ENCODE measurements at regions not wholly inside any gene's neighbourhood (a gene's known extent, or its start where the extent isn't known, plus 50 kb on each side); places are given as distances from the start of the nearest gene placed in this dataset.

GRCh38 chr6:44705596-44705995 is 318.1 kb downstream of the CDC5L start:
- no peak for DNase-seq (ENCODE audit: low read depth, low spot score)

GRCh38 chr6:44706011-44706410 is 318.5 kb downstream of the CDC5L start:
- DNase-seq (ENCODE audit: low read depth, low spot score): no peak

DNA sequence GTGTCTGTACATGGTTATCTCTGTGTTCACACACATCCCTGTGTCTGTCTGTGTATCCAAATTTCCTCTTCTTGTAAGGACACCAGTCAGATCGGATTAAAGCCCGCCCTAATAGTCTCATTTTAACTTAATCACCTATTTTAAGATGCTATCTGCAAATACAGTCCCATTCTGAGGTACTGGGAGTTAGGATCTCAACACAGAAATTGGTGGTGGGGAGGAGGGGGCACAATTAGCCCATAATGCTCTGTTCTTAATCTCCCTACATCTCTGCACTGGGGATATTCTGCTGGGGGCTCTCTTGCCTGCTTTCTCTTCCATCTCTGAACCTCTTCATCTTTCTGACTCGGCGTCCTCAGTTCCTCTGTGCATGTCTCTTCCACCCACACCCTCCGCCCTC is 320.7 kb downstream of the CDC5L start:
- DNase-seq (ENCODE audit: low read depth, low spot score): no peak

- DNase-seq (ENCODE audit: low read depth, low spot score): no peak
Observed at GRCh38 chr6:44712353-44713111, 325.0 kb downstream of the CDC5L start.

DNA sequence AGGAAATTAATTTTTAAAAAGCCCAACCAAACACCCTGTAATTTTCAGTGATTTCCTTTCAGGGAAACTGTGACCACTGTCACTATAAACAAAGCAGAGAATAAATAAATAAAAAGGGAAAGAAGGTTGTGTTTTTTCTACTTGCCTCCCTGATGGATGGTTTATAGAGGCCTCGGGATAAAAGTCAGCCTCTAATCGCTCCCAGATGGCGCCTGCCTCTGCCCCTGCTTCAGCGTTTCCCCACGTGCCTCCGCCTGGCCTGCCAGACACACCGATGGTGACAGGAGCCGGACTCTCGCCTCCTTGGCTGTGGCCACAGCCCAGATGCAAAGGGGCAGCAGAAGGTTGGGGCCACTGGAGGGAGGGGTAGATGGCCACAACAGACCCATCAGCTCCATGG is 327.7 kb downstream of the CDC5L start:
- DNase-seq (ENCODE audit: low read depth, low spot score): no peak

GRCh38 chr6:44715925-44716324 is 328.4 kb downstream of the CDC5L start:
- no peak for DNase-seq (ENCODE audit: low read depth, low spot score)

DNA sequence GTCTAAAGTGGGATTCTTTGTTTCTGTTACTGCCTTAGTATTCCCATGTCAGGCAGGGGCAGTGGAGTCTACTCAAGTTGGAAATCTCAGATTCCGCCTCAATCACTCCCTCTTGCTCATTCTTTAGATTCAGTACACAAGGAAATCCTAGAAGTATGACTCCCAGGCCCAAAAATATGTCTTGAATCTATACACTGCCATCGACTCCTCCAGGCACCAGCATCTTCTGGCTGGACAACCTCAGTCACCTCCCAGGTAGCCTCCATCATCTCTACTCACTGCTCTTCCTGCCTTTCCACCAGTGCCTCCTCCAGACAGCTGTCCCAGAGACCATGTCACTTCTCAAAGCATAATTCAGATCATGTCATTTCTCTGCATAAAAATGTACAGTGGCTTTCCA is 329.9 kb downstream of the CDC5L start:
- no peak for DNase-seq (ENCODE audit: low read depth, low spot score)

DNA sequence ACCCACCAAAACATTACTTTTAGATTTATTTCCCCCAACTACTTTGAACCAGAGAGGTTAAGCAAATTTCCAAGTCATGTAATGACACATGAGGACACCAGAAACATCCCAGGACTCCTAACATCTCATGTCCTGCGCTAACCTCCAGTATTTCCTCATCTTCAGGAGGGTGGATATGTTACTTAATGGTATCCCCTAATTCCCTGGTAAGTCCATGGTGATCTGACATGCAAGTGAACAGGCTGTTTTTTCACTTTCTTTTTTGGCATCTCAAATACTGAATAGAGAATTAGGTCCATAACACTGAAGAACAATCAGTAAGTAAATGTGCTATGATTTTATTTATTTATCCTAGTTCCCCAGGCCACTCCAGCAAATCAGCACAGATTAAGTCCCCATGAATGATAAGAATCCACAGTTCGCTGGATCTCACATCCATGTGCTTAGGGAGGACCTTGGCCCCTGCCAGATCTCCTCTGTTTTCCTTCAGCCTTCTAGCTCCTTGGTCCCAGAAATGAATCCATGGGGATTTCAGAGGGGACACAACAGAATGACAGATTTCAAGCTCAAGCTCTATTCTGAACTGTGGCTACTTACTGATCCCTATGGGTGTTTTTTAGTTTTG is 334.6 kb downstream of the CDC5L start:
- DNase-seq (ENCODE audit: low read depth, low spot score): no peak

GRCh38 chr6:44722736-44723135 is 335.2 kb downstream of the CDC5L start:
- no peak for DNase-seq (ENCODE audit: low read depth, low spot score)

DNA sequence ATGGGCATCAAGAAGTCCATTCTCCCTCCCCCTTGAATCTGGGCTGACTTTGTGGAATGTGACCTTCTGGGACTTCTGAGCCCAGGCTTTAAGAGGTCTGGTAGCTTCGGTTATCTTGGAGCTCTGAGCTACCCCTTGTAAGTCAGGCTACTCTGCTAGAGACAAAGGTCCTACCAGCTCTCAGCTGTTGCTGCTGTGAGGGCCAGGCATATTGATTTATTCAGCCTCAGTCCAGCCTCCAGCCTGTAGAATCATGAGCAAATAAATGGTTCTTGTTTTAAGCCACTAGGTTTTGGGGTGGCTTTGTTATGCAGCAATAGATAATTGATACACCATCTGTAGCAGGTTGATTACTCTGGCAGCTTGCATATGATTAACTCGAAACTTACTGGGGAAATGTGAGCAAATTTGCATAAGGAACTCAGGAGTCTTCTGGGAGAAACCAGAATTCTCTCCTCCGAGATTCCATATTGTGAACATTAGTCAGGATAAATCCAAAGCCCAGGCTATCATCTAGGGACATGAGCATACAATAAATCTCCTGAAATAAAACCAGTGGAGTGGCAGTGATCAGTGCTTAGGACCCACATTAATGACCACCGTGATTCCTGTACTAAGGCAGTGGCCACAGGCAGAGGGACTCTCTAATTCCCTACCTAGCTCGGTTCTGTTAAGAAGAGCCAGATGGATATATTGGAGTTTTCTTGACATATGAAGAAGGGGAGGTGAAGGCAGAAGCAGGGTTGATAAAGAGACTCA is 336.1 kb downstream of the CDC5L start:
- no peak for DNase-seq (ENCODE audit: low read depth, low spot score)

GRCh38 chr6:44725070-44725469 is 337.6 kb downstream of the CDC5L start:
- DNase-seq (ENCODE audit: low read depth, low spot score): no peak

GRCh38 chr6:44727651-44728630 is 340.4 kb downstream of the CDC5L start:
- no peak for DNase-seq (ENCODE audit: low read depth, low spot score)

DNA sequence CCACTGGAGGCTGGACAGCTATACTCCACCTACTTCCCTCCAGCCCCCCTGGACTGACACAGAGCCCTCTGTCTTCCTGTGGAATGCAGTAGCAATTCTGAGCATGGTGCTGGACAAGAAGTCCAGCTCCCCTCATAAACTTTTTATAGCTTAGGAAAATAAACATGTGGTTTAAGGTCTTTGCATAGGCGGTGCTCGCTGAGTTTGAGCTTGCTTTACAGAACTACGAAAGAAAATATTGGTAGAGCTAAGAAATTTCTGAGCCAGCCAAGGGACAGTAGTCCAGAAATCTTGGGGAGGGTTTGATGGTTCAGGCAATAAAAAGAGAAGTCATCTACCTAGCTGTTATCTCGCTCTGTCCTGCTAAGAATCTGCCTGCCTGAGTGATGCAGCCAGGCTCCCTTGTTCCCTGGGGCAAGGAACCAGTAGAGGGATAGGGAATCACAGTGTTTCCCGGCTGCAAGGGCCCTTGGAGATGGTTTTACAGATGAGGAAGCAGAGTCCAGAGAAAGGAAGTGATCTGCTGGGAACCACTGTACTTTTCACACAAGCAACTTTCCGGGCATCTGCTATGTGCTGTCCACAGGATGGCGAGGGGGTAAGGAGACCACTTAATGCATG is 343.4 kb downstream of the CDC5L start:
- no peak for DNase-seq (ENCODE audit: low read depth, low spot score)

DNA sequence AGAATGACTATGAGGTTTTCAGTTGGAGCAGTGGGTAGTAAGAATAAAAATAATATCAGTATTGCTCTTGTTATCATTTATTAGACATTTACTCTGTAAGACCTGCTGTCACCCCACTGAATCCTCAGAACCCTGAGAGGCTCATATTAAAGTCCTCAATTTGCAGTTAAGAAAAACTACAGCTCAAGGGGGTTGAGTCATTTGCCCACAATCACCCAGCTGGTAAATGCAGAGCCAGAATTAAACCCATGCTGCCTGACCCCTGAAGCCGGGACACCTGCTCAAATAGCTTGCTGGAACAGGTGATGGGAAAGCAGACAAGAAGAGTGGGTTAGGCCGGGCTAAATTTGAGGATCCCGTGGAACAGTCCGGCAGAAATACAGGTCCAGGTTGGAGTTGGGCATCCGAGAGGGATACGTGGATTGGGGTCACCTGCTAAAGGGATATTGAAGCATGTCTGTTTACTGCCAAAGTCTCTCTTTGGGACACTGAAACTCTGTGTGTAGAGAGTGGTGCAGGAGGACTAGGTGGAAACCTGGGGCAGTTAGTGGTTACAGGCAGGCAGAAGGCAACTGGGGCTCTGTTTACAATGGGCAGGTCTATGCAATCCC is 344.1 kb downstream of the CDC5L start:
- no peak for DNase-seq (ENCODE audit: low read depth, low spot score)

GRCh38 chr6:44732243-44732642 is 344.7 kb downstream of the CDC5L start:
- DNase-seq (ENCODE audit: low read depth, low spot score): no peak

- no peak for DNase-seq (ENCODE audit: low read depth, low spot score)
Observed at GRCh38 chr6:44733126-44733525, 345.6 kb downstream of the CDC5L start.

DNA sequence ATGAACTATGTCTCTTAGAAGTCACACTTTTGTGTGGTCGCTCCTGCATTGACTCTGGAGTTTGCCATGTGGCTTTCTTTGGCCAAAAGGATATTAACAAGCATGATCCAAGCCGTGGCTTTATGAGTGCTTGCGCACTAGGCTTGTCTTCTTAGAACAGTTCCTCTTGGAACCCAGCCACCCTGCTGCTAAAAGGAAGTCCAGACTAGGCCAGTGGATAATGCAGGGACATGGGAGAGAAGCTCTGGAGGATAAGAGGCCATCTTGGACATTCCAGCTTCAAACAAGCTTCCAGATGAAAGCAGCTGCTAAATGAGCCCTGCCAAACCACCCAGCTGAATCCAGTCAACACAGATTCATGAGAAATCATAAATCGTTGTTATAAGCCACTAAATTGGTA is 346.4 kb downstream of the CDC5L start:
- no peak for DNase-seq (ENCODE audit: low read depth, low spot score)

GRCh38 chr6:44734886-44735629 is 347.6 kb downstream of the CDC5L start:
- no peak for DNase-seq (ENCODE audit: low read depth, low spot score)

- no peak for DNase-seq (ENCODE audit: low read depth, low spot score)
Observed at GRCh38 chr6:44735630-44735963, 348.1 kb downstream of the CDC5L start.

DNA sequence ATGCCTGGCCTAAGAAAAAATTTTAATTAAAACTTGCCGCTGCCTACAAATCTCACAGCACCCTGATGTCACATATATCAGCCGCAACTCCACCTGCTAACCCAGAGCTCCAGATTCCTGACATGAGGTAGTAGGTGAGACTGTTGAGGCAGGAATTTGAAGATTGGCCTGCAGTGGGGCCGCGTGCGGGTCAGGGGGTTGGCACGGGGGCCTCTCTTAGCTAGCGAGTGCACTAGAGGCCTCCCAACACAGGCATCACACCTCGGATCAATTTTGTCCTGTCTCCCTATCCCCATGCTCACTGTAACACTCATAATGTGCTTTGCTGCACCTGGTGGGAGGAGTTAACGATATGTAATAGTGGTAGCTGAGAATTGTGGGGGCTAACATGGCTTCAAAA is 349.8 kb downstream of the CDC5L start:
- DNase-seq (ENCODE audit: low read depth, low spot score): no peak

All from pulmonary artery endothelial cell (primary cell).